ENCODE measurements at regions not wholly inside any gene's neighbourhood (a gene's known extent, or its start where the extent isn't known, plus 50 kb on each side); places are given as distances from the start of the nearest gene placed in this dataset.

GRCh38 chr1:149848340-149849110, 50.8 kb upstream of the BOLA1 start (continued):
- TF ChIP-seq NFIX (CRISPR knock-in tag; IDR thresholded peaks at IDR 0.05; ENCODE audit: low read depth): no peak
- TF ChIP-seq DMBX1 (CRISPR knock-in tag; IDR thresholded peaks at IDR 0.05; ENCODE audit: borderline replicate concordance): no peak
- no peak for TF ChIP-seq CREB1 (IDR thresholded peaks at IDR 0.05)
- no peak for TF ChIP-seq CREB1 (CRISPR knock-in tag; IDR thresholded peaks at IDR 0.05)
- TF ChIP-seq, protein P1, sequence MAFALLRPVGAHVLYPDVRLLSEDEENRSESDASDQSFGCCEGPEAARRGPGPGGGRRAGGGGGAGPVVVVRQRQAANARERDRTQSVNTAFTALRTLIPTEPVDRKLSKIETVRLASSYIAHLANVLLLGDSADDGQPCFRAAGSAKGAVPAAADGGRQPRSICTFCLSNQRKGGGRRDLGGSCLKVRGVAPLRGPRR (CRISPR knock-in tag; IDR thresholded peaks at IDR 0.05): no peak
- no peak for TF ChIP-seq BCL6 (CRISPR knock-in tag; IDR thresholded peaks at IDR 0.05)
- TF ChIP-seq ZNF24 (IDR thresholded peaks at IDR 0.05): no peak
- no peak for TF ChIP-seq ZNF217 (CRISPR knock-in tag; IDR thresholded peaks at IDR 0.05)
- 0 out of 4 replicates have a peak, but pooled peaks of 1 of the 2 experiments have one; percentile 13 for TF ChIP-seq MLLT1 (IDR thresholded peaks at IDR 0.05)
- no peak for TF ChIP-seq DDX20 (tag; IDR thresholded peaks at IDR 0.05; ENCODE audit: low read depth)
- no peak for TF ChIP-seq RBM14 (IDR thresholded peaks at IDR 0.05; ENCODE audit: borderline replicate concordance, insufficient read depth, low read depth, low read length)
- no peak for TF ChIP-seq TGIF2 (CRISPR knock-in tag; IDR thresholded peaks at IDR 0.05)
- TF ChIP-seq, protein P2, sequence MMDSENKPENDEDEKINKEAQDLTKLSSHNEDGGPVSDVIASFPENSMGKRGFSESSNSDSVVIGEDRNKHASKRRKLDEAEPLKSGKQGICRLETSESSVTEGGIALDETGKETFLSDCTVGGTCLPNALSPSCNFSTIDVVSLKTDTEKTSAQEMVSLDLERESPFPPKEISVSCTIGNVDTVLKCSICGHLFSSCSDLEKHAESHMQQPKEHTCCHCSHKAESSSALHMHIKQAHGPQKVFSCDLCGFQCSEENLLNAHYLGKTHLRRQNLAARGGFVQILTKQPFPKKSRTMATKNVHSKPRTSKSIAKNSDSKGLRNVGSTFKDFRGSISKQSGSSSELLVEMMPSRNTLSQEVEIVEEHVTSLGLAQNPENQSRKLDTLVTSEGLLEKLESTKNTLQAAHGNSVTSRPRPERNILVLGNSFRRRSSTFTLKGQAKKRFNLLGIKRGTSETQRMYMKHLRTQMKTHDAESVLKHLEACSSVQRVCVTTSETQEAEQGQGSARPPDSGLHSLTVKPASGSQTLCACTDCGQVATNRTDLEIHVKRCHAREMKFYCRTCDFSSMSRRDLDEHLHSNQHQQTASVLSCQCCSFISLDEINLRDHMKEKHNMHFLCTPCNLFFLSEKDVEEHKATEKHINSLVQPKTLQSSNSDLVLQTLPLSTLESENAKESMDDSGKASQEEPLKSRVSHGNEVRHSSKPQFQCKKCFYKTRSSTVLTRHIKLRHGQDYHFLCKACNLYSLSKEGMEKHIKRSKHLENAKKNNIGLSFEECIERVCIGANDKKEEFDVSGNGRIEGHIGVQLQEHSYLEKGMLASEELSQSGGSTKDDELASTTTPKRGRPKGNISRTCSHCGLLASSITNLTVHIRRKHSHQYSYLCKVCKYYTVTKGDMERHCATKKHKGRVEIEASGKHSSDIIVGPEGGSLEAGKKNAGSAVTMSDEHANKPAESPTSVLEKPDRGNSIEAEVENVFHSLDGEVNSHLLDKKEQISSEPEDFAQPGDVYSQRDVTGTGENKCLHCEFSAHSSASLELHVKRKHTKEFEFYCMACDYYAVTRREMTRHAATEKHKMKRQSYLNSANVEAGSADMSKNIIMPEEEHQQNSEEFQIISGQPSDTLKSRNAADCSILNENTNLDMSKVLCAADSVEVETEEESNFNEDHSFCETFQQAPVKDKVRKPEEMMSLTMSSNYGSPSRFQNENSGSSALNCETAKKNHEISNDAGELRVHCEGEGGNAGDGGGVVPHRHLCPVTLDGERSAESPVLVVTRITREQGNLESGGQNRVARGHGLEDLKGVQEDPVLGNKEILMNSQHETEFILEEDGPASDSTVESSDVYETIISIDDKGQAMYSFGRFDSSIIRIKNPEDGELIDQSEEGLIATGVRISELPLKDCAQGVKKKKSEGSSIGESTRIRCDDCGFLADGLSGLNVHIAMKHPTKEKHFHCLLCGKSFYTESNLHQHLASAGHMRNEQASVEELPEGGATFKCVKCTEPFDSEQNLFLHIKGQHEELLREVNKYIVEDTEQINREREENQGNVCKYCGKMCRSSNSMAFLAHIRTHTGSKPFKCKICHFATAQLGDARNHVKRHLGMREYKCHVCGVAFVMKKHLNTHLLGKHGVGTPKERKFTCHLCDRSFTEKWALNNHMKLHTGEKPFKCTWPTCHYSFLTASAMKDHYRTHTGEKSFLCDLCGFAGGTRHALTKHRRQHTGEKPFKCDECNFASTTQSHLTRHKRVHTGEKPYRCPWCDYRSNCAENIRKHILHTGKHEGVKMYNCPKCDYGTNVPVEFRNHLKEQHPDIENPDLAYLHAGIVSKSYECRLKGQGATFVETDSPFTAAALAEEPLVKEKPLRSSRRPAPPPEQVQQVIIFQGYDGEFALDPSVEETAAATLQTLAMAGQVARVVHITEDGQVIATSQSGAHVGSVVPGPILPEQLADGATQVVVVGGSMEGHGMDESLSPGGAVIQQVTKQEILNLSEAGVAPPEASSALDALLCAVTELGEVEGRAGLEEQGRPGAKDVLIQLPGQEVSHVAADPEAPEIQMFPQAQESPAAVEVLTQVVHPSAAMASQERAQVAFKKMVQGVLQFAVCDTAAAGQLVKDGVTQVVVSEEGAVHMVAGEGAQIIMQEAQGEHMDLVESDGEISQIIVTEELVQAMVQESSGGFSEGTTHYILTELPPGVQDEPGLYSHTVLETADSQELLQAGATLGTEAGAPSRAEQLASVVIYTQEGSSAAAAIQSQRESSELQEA (IDR thresholded peaks at IDR 0.05; ENCODE audit: low read depth): no peak
- TF ChIP-seq, protein P3, sequence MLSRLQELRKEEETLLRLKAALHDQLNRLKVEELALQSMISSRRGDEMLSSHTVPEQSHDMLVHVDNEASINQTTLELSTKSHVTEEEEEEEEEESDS (CRISPR knock-in tag; IDR thresholded peaks at IDR 0.05): no peak
- no peak for TF ChIP-seq GTF3C2 (IDR thresholded peaks at IDR 0.05; ENCODE audit: borderline replicate concordance, extremely low read depth, insufficient read length)
